HG03039 (cell line): ENCODE measurements at regions not wholly inside any gene's neighbourhood (a gene's known extent, or its start where the extent isn't known, plus 50 kb on each side); places are given as distances from the start of the nearest gene placed in this dataset.
"Not testable (repeated sequence)": the region's sequence is repeated elsewhere in the genome, so short reads cannot be mapped to it uniquely, and the experiment has no call there.

Source experiments
- ATAC-seq: cut with Tn5 transposase; IDR thresholded peaks from one replicate; pipeline ENCODE4 v1.9.1; 2021; ENCODE audit warnings: mild to moderate bottlenecking, moderate library complexity; ENCODE audit not compliant: unreplicated experiment

DNA sequence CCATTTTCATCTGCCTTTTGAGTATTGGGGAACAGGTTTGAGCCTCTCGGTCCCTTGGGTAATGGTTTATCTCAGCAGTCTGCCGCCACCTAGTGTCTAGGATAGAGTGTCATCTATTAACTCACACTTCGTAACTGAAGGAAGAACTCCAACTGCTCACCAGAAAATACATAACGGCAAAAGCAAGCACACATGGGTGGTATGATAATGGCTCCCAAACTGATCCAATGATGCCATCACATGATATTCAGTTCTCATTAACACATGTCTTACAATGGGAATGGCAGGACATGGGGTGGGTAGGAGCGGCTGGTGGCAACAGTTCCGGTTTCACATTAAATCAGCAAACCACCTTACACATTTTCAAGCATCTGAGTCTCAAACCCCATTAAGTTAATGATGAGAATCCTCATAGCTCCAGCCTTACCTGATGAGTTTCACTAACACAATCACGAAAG lies 110.7 kb upstream of the PHACTR1 start:
- ATAC-seq, result peak; percentile 42

DNA sequence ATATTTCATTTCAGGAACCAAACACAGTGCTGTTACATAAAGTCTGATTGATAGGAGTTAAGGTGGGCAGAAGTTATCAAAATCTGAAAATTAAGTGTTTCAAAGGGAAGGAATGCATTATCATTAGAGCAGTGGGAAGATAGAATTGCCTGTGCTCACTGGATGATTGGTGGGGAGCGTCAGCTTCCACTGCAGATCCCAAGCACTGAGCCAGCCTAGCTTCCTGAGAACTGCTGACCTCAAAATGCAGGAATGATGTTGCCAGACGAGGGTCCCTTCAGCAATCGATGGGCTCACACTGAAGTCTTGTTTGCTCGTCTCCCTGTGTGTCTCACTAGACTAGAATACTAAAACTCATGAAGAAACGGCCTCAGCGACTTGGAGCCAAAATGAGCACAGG lies 110.0 kb upstream of the PHACTR1 start:
- ATAC-seq, result no peak

DNA sequence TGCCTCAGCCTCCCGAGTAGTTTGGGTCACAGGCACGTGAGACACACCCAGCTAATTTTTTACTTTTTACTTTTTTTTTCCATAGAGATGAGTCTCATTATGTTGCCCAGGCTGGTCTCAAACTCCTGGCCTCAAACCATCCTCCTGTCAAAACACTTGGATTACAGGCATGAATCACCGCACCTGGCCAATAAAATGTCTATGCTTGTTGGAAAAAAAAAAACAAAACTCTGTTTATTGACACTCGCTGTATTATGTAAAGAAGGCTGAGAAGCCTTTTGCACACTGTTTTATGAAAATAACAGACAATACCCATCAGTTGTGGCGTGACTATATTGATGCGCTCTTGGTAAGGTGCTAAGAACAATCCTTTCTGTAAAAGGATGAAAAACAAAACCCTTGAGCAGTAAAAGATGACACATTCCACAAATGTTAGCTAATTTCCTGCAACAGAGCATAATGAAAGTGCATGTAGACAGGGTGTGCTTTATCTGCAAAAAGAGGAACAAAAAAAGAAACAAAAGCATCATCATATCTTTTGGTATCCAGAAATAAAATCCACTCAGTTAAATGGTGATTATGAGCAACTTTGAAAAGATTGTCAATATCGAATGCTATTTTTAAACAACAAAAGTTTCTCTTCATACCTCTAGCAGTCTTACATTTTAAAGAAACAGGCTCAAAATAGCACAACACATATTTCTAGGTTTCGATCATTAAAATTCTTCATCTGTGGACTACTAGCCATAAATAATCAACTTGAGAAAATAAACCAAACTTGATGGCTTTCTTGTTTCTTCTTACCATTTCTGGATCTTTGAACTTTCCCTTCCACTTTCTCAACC lies 108.3 kb upstream of the PHACTR1 start:
- ATAC-seq, result peak; percentile 63

DNA sequence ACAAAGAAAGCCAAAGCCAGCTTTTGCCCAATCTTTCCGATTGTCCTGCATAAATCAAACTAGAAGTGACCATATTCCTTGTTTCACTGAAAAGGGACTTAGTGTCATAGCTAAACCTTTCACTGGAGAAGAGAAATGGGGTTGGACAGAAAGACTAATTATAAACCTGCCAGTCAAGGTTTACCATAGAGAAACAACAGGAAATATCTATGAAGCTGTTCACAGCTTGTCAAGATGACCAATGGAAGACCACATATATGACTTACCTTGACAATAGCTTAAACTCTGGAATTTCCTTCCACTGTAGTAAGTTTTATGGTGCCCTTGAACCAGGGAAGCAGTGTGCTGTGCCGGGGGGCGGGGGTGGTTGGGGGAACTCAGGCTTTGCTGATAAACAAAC lies 107.7 kb upstream of the PHACTR1 start:
- no peak for ATAC-seq

DNA sequence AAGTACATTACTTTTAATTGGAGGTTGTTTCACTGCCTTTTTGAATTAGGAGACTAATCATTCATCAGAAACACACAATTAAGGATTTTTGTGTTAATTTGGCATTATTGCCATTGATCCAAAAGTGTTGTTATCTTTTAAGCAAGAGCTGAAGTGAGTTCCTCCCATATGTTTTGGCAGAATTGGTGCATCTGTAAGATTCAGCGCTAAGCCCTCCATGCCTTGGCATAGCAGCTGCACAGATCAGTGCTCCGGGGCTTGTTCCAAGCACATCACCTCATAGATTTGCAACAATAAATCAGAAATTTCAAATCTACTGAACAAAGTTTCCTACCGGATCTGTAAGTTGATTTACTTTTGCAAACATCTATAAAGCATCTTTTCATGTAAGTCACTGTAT lies 106.8 kb upstream of the PHACTR1 start:
- no peak for ATAC-seq

DNA sequence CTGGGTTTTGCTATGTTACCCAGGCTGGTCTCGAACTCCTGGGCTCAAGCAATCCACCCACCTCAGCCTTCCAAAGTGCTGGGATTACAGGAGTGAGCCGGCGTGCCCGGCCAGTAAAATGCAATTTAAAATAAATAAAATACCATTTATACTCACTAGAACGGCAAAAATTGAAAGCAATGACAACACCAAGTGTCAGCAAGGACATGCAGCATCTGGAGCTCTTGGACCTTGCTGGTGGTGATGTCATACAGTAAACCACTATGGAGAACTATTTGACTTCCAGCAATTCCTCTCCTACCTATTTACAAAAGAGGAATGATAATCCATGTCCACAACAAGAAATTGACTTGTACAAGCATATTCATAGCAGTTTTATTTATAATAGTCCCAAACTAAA lies 105.7 kb upstream of the PHACTR1 start:
- no peak for ATAC-seq

DNA sequence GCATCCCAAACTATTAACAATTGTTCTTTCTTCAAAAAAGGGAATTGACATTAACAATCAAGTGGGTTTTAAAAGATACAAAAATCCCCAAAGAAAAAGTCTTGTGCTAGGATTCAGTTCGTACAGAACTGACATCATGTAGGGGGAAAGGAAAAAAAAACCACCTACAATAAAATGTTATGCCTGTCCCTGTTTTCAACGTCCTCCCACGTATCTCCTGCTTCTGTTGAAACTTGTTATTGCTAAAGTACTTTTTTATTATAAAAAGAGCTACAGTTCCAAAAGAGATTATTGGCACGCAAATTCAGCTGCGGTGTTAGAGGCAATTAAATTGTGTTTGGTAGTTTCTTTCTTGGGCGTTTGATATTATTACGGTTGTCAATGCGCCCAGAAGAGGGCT lies 102.8 kb upstream of the PHACTR1 start:
- no peak for ATAC-seq

DNA sequence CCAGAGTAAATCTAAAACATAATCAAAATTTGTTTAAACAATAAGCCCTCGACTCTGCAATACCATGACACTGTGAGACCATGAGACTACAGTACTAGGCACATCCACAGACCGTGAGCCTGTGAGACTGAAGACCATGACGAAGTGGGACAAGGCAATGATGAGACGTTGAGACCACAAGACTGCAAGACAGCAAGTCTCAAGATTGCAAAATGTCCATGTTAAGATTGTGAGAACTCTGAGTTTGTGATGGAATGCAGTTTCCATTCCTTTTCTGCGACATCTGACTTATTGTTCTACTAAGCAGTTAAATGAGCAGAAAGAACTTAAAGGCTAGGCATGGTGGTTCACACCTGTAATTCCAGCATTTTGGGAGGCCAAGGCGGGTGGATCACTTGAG lies 102.1 kb upstream of the PHACTR1 start:
- no peak for ATAC-seq

DNA sequence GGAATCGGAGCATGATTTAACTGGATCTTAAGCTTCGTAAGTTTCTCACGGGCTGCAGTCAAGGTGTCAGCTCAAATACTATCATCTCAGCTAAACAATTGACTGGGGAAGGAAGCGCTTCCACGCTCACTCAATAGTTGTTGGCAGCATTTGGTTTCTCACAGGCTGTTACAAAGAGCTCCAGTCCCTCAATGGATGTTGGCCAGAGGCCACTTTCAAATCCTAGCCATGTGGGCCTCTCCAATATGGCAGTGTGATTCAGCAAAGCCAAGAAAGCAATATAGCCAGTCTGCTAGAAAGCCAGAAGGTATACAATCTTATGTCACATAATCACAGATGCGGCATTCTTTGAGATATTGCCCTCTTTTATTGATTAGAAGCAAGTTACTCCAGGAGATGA lies 98.3 kb upstream of the PHACTR1 start:
- no peak for ATAC-seq

DNA sequence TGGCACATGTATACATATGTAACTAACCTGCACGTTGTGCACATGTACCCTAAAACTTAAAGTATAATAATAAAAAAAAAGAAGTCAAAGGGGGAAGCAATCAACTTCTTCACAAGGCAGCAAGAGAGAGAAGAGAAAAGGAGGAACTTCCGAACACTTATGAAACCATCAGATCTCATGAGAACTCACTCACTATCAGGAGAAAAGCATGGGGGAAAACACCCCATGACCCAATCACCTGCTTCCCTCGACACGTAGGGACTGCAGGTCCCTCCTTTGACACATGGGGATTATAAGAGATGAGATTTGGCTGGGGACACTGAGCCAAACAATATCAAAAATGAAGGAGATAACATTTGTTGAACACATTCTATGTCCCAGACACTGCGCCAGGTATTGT lies 94.8 kb upstream of the PHACTR1 start:
- no peak for ATAC-seq

DNA sequence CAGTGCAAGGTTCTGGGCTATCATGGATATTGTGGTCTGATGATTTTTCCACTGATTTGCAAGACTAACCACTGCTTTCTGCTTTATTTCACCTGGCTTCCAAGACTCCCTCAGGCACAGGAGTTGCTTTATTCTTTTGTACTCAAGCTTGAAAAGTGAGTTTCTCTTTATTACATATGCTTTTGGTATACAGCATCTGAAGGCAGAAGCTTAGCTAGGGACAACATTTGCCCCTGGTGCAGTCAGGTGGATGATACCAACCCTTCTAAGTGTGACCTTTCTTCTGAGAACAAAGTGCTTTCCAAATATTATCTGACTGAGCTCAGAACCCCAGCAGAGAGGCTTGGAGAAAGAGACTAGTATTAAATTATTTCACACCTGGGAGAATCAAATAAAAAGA lies 94.0 kb upstream of the PHACTR1 start:
- ATAC-seq, result no peak

DNA sequence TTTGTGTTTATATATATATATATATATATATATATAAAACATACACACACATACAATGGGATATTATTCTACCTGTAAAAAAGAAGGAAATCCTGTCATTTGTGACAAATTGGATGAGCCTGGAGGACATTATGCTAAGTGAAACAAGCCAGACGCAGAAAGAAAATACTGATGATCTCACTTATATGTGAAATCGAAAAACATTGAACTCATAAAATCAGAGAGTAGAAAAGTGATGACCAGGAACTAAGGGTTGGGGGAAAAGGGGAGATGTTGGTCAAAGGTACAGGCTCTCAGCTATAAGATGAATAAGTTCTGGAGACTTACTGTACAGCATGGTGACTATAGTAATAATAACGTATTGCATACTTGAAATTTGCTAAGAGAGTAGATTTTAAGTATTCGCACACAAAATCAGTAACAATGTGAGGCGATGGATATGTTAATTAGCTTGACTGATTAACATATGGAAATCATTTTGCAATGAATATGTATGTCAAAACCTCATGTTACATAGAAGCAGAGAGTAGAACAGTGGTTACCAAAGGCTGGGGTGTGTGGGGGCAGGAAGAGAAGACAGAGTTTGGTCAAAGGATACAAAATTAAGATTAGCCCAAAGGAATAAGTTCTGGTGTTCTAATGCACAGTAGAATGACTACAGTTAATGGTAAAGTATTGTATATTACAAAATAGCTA lies 92.3 kb upstream of the PHACTR1 start:
- ATAC-seq, result no peak

DNA sequence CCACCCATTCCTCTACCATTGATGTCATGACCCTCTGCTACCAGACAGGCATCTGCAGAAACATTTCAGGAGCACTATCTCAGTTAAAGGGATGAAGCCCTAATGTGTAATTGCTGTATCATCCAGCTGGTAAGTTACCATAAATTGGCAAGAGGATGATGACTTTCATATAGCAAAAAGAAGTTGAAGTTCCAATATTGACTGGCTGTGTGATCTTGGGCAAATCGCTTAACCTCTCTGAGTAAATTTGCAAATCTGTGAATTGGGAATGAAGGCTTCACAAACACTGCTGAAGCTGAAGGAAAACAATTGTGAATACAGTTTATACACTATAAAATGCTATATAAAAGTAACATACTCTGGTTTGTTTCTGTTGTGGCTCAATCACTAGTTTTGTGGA lies 89.5 kb upstream of the PHACTR1 start:
- no peak for ATAC-seq

DNA sequence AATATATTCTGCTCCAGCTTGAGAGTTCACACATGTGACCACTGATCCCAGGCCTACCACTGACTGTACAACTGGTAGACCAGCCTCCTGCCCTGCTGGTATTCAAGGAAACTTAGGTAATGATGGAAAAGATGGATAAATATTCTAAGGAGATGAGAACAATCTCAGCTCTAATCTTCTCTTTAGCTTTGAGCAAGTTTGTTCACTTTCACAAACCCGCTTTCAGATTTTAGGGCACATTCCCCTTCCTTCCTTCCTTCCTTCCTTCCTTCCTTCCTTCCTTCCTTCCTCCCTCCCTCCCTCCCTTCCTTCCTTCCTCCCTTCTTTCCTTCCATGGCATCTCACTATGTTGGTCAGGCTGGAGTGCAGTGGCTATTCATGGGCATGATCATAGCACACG lies 88.2 kb upstream of the PHACTR1 start:
- ATAC-seq, result no peak

DNA sequence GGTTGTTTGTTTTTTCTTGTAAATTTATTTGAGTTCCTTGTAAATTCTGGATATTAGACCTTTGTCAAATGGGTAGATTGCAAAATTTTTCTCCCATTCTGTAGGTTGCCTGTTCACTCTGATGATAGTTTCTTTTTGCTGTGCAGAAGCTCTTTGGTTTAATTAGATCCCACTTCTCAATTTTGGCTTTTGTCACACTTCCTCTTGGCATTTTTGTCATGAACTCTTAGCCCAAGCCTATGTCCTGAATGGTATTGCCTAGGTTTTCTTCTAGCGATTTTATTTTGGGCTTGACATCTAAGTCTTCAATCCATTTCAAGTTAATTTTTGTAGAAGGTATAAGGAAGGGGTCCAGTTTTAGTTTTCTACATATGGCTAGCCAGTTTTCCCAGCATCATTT lies 82.8 kb upstream of the PHACTR1 start:
- not testable (repeated sequence) for ATAC-seq

DNA sequence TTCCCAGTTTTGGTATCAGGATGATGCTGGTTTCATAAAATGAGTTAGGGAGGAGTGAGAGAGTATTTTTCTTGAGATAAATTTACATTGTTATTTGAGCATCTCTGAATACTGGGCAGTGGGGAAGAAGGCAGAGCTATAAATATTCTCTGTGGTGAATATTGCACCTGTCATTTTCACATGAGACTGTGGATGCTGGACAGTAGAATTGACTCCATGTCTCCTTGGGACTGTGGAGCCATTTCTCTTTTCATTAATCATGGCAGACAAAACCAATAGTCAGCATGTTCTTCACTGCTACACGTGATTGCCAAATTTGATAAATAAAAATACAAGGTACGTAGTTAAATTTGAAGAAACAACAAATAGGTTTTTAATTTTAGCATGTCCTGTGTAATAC lies 81.2 kb upstream of the PHACTR1 start:
- no peak for ATAC-seq

DNA sequence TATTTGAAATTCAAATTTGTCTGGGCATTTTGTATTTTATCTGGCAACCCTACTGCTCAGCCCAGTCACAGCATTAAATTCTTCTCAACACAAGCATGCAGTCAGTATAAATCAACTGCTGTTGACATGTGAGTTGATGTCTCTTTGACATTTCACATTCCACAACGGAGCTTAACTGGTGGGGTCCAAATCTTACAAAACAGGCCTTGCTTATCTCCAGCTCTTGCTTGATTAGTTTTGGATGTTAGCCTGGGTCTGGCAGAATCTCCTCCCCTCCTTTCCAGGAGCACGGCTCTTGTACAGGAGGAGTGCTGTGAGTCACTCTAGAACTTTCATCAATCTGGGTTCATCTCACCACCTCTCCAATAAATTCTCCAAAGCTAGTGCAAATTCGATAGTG lies 80.8 kb upstream of the PHACTR1 start:
- no peak for ATAC-seq

DNA sequence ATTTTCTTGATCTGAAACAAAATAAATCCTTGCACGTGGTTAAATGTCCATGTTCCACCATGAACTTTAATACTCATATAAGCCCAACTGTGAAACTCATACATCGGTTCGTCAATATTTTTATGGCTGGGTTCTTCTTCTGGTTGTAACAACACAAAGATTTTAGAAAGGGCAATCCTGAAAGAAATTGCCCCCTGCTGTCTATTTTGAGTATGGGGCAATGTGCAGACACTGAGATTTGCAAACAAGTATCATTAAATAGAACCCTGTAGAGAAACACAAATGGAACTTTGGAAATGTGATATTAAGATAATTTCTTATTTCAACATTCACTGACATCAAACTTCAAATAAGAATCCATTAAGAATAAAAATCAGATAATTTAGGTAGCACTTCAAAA lies 80.2 kb upstream of the PHACTR1 start:
- ATAC-seq, result no peak

DNA sequence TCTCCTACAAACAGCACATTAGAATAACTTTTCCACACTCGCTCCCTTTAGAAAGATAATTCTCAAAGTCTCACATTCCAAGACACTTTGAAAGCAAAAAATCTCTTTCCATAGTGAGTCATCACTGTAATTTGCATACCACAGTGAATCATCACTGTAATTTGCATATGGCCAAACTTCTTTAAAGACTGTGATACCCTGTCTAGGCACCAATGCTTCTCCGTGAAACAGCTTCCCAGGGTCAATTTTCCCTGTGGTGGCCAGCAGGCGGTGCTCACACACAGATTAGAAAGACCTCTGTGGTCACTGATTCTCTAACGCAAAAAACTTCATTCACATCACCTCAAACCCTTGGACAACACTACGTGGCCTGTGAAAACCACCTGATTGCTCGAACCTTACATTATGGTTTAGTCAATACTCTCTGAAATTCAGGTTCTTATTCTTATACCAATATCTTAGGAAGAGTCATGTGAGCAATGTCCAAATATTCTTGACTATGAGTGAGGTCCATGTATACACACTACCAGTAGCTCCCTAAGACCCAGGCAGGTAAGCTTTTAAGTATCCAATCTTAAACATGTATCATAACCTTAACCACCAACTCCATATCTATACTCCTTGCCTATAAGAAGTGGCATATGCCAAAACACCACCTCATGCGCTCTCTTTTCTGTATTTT lies 78.5 kb upstream of the PHACTR1 start:
- ATAC-seq, result no peak

DNA sequence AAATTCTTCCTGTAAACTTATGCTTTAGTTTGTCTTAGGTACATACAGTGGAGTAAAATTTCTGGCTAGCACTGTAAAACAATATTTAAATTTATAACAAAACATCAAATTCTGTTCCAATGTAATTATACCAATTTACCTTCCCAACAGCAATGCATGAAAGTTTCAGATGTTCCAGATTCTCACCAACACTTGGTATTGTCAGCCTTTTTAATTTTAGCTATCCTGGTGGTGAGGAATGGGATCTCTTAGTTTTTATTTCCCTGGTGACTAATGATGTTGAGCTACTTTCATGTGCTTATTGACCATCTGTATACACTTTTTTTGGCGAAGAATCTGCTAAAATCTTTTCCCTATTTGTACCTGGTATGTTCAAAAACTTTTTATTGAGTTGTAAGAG lies 76.1 kb upstream of the PHACTR1 start:
- no peak for ATAC-seq

DNA sequence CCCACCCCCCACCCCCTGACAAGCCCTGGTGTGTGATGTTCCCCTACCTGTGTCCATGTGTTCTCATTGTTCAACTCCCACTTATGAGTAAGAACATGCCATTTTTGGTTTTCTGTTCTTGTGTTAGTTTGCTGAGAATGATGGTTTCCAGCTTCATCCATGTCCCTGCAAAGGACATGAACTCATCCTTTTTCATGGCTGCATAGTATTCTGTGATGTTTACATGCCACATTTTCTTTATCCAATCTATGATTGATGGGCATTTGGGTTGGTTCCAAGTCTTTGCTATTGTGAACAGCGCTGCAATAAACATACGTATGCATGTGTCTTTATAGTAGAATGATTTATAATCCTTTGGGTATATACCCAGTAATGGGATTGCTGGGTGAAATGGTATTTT lies 74.8 kb upstream of the PHACTR1 start:
- not testable (repeated sequence) for ATAC-seq

DNA sequence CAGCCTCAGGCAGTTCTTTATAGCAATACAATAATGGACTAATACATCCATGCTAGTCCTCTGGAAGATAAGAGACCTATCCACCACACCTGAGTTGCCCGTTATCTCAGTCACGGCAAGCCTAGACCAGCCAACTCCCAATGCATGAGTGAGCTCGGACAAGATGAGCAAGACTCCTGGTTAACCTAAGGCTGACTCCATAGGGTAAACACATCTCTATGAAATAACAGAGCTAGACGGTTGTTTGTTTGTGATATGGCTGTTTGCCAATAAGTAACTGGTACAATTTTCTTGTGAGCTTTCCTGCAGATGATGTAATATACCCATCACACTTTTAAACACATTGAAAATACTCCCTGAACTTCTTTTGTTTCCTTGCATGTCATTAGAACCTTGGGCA lies 70.6 kb upstream of the PHACTR1 start:
- ATAC-seq, result no peak
